ENCODE measurements at regions not wholly inside any gene's neighbourhood (a gene's known extent, or its start where the extent isn't known, plus 50 kb on each side); places are given as distances from the start of the nearest gene placed in this dataset.

DNA sequence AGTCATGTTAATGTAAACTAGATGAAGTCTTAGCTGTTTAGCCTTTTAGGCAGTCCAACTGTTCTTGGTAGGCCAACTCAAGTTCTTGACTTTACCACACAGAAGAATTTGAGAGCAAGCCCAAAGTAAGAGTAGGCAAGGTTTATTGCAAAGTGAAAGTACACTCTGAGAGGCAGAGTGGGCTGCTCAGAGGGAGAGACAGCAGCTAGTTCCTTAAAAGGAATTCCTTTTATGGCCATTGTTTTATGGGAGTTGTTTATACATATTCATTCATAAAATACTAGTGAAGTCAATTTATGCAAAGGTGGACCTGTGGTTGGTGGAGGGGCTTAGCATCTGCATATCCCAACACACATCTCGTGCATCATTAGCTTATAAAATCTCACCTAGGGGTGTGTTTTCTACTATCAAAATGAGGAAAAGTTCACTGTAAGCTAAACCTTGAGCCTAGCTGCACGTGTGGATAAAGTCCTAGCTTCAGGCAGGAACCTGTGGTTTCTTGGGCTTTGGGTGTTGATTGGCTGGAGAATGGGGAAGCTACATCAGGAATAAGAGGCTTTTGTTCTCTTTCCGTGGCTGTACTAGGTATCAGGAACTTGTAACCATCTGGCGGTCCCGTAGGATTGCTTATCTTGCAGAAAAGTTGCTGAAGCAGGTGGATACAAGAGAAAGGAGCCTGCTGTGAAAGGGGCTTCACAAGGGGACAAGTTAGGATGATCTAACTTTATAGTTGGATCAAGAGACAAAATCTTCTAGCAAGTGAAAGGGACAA, 110.4 kb upstream of the GULP1 start:
- DNase-seq (ENCODE audit: low read depth in 1 of 2, low spot score in 2 of 2): no peak

More for the DNA sequence above, 110.4 kb upstream of the GULP1 start:
- Histone ChIP-seq H2BK20ac (ENCODE audit: low read length) (peak overlapping the region; percentile 2; the same call in 1 of the 2 replicates), H2BK120ac (replicated peaks; ENCODE audit: low read depth, low read length) (no peak overlapping the region), H2BK5ac (ENCODE audit: low read depth, low read length) (no peak overlapping the region; the same call in 1 of the 2 replicates), H4K20me1 (replicated peaks in 1 of 2; ENCODE audit: control insufficient read depth in 1 of 2, insufficient read depth in 2 of 2, low read length in 2 of 2) (no peaks in the 10 kb centered on the region), H3K4ac (replicated peaks; ENCODE audit: insufficient read length, low read depth, low read length) (peak overlapping the region; percentile 7), H3K4me2 (ENCODE audit: insufficient read depth in 1 of 2, low read depth in 2 of 2, low read length in 2 of 2) (peak overlapping the region in 1 of 2 experiments; percentile 43; a peak in 1 of 4 replicates), H2AFZ (ENCODE audit: low read length) (peak overlapping the region; percentile 20; the same call in 1 of the 2 replicates), H4K91ac (replicated peaks; ENCODE audit: insufficient read length, low read length) (no peak overlapping the region), H3K79me2 (ENCODE audit: control insufficient read depth in 1 of 2, insufficient read depth in 2 of 2, low read length in 2 of 2) (no peaks in the 10 kb centered on the region), H3K14ac (ENCODE audit: insufficient read length) (no peak overlapping the region), H3K27ac (ENCODE audit: low read depth, low read length) (no peak overlapping the region), H4K8ac (ENCODE audit: extremely low read depth, insufficient read depth, low read length) (no peak overlapping the region), H4K5ac (ENCODE audit: insufficient read length, low read depth, low read length) (peak overlapping the region; percentile 42), H2AK5ac (ENCODE audit: low read depth, low read length) (no peak overlapping the region), H3K4me1 (replicated peaks in 1 of 4; ENCODE audit: control insufficient read depth in 3 of 4, insufficient read depth in 4 of 4, low read length in 3 of 4) (peaks cover 0 to 9% (median under 1%) of the 10 kb centered on the region in 4 experiments; a peak in 2 of 7 replicates), H3K23me2 (ENCODE audit: low read depth, low read length) (no peaks in the 10 kb centered on the region), H3K9me3 (ENCODE audit: insufficient read depth in 2 of 2, low read depth in 1 of 2, low read length in 1 of 2) (no peaks in the 10 kb centered on the region; a peak in 1 of 4 replicates), H3K56ac (replicated peaks; ENCODE audit: insufficient read length, low read depth, low read length) (no peak overlapping the region), H3K36me3 (ENCODE audit: control insufficient read depth in 2 of 4, insufficient read depth in 4 of 4, low read length in 3 of 4) (no peaks in the 10 kb centered on the region), H3K27me3 (replicated peaks in 1 of 4; ENCODE audit: control insufficient read depth in 3 of 4, extremely low read depth in 1 of 4, insufficient read depth in 3 of 4, low read length in 3 of 4) (no peaks in the 10 kb centered on the region), H3K23ac (ENCODE audit: insufficient read length) (no peak overlapping the region), H2BK15ac (ENCODE audit: low read length) (no peak overlapping the region; the same call in 1 of the 2 replicates), H3K79me1 (ENCODE audit: low read depth, low read length) (no peaks in the 10 kb centered on the region), H3K9ac (replicated peaks in 1 of 4; ENCODE audit: extremely low read depth in 1 of 4, low read depth in 3 of 4, low read length in 3 of 4) (no peak overlapping the region), H2BK12ac (ENCODE audit: low read depth, low read length) (0 out of 2 replicates have a peak overlapping the region, but pooled peaks have one; percentile 40), H3K18ac (ENCODE audit: extremely low read depth, low read length) (no peak overlapping the region; the same call in 1 of the 2 replicates), H3K4me3 (ENCODE audit: extremely low read depth in 1 of 4, insufficient read depth in 2 of 4, low read depth in 3 of 4, low read length in 4 of 4) (no peak overlapping the region)
- POLR2A ChIA-PET (ENCODE audit: partially characterized antibody): interaction anchor here (1.5 kb wide), 1 partner anchor 111 kb away, joined by 4 read pairs; the partner anchor contains the start of gene GULP1
- WGBS, 2 experiments (ENCODE audit: extremely low coverage in 1 of 2, insufficient coverage in 1 of 2, insufficient read length in 1 of 2, insufficient replicate concordance in 2 of 2, low coverage in 1 of 2, low lambda C conversion rate in 2 of 2, missing lambda C conversion rate in 1 of 2): 58% methylated on average over 5 of the region's 5 CpGs; no CpG with 5 or more reads in 1 of the 2 experiments
- TF ChIP-seq, protein P1, sequence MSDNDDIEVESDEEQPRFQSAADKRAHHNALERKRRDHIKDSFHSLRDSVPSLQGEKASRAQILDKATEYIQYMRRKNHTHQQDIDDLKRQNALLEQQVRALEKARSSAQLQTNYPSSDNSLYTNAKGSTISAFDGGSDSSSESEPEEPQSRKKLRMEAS (IDR thresholded peaks at IDR 0.05): 0 out of 2 replicates have a peak, but pooled peaks have one; percentile 25
- no peak for TF ChIP-seq HDAC2 (IDR thresholded peaks at IDR 0.05; ENCODE audit: borderline replicate concordance in 1 of 2, low read depth in 2 of 2, low read length in 2 of 2)
- FAIRE-seq: peak; percentile 81
- CTCF ChIA-PET (ENCODE audit: partially characterized antibody): no interaction called here

Measured in H1 (cell line).